Sigmoid colon (tissue), 6 donors: ENCODE measurements at regions not wholly inside any gene's neighbourhood (a gene's known extent, or its start where the extent isn't known, plus 50 kb on each side); places are given as distances from the start of the nearest gene placed in this dataset.
A peak's percentile ranks its signal among the peaks of the same experiment; 100 is the strongest.

Source experiments
- DNase-seq: peaks from one replicate; pipeline ENCODE4 v3.0.0-alpha.2; 2019
- H3K27ac ChIP-seq, 4 donors: fragments of 200-600 bp; sonication (generic); one replicate each; pipeline ENCODE4 v1.5.1; 2016 to 2019; ENCODE audit warnings: mild to moderate bottlenecking in 1 of 4
- H3K27me3 ChIP-seq, 3 donors: fragments of 200-600 bp; sonication (generic); one replicate each; pipeline ENCODE4 v1.5.1; 2019; ENCODE audit warnings: mild to moderate bottlenecking in 1 of 3
- H3K36me3 ChIP-seq, 4 donors: fragments of 200-600 bp; sonication (generic); one replicate each; pipeline ENCODE4 v1.5.1; 2016 to 2019
- H3K4me1 ChIP-seq, 4 donors: fragments of 200-600 bp; sonication (generic); one replicate each; pipeline ENCODE4 v1.5.1; 2017 to 2019
- H3K4me3 ChIP-seq, 4 donors: fragments of 200-600 bp; sonication (generic); one replicate each; pipeline ENCODE4 v1.5.1; 2017 to 2019; ENCODE audit warnings: mild to moderate bottlenecking in 2 of 4, moderate library complexity in 1 of 4
- H3K9me3 ChIP-seq, 4 donors: fragments of 200-600 bp in 3 of 4; sonication (generic) in 3 of 4; one replicate each; pipeline versions ENCODE4 v1.5.1 to v1.6.1; 2013 to 2019
- EP300 ChIP-seq, 4 donors: sonication (generic); formaldehyde crosslinking; IDR thresholded peaks; one replicate each; pipeline ENCODE4 v1.6.1; 2017; ENCODE audit warnings: antibody characterized with exemption in 4 of 4
- POLR2A ChIP-seq, 2 donors: fragments of 450-650 bp; IDR thresholded peaks; one replicate each; pipeline ENCODE4 v1.6.1; 2016; ENCODE audit warnings: antibody characterized with exemption in 2 of 2, mild to moderate bottlenecking in 2 of 2, moderate library complexity in 2 of 2
- POLR2AphosphoS5 ChIP-seq, 4 donors: sonication (generic); formaldehyde crosslinking; IDR thresholded peaks; one replicate each; pipeline ENCODE4 v1.6.1; 2017; ENCODE audit warnings: antibody characterized with exemption in 4 of 4
- WGBS, 2 donors: extraction: QIAGEN DNeasy Blood & Tissue Kit; methylation state at CpG; one replicate each; pipeline ENCODE4 v1.1.7; 2013; 5-methylcytosine and 5-hydroxymethylcytosine counted together
- intact Hi-C: fragments of 100-400 bp; cut with DNase I; formaldehyde crosslinking; loops from one replicate; pipeline ENCODE4 v1.15.1; 2023
- TF ChIP-seq, protein P1 (sequence below), 4 experiments: fragments of 450-650 bp in 3 of 4; fragments of 200-600 bp in 1 of 4; IDR thresholded peaks; one replicate each; pipeline ENCODE4 v1.5.1; 2016 to 2019; ENCODE audit warnings: antibody characterized with exemption in 4 of 4, mild to moderate bottlenecking in 3 of 4, moderate library complexity in 2 of 4
- donor health status: healthy with polysubstance abuse.
- donor health status: healthy.

DNA sequence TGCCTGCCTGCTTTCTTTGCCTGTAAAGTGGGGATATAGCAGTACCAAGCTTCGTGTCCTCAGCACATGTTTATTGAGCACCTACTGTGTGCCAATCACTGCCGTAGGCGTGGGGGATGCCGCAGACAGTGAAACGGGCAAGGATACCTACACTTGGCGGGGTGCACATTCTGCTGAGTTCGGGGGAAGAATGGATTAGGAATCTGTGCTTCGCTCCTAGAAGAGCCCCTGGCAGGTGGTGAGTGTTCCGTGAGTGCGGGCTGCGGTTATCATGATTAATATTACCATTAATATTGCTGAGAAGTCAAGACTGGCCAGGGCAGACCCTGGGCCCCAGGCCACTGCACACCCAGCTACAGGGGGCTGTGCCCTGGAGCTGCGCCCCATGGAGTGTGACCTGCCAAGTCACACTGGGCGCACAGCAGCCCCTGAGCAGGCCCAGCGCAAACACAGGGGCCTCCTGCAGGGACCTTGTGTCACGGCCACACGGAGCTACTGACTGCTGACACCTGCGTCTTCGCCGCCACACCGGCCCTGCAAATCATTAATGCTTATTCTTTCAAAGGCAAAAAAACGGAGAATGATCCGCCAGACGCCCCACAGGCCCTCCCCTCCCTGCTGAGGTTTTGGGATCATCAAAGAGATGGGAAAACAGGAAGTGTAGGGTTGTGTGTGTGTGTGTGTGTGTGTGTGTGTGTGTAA lies 213.4 kb upstream of the GSE1 start:
- 80 to 83% methylated on average over 23 of the region's 23 CpGs for WGBS, 2 donors
- Histone ChIP-seq H3K4me3 (no peak overlapping the region), H3K36me3 (no peaks in the 10 kb centered on the region), H3K4me1 (peaks cover 0 to 40% (median 35%) of the 10 kb centered on the region in 4 donors), H3K9me3 (no peaks in the 10 kb centered on the region), H3K27me3 (no peaks in the 10 kb centered on the region), H3K27ac (no peak overlapping the region)
- no peak for TF ChIP-seq POLR2A (IDR thresholded peaks at IDR 0.05)
- TF ChIP-seq, protein P1, sequence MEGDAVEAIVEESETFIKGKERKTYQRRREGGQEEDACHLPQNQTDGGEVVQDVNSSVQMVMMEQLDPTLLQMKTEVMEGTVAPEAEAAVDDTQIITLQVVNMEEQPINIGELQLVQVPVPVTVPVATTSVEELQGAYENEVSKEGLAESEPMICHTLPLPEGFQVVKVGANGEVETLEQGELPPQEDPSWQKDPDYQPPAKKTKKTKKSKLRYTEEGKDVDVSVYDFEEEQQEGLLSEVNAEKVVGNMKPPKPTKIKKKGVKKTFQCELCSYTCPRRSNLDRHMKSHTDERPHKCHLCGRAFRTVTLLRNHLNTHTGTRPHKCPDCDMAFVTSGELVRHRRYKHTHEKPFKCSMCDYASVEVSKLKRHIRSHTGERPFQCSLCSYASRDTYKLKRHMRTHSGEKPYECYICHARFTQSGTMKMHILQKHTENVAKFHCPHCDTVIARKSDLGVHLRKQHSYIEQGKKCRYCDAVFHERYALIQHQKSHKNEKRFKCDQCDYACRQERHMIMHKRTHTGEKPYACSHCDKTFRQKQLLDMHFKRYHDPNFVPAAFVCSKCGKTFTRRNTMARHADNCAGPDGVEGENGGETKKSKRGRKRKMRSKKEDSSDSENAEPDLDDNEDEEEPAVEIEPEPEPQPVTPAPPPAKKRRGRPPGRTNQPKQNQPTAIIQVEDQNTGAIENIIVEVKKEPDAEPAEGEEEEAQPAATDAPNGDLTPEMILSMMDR (IDR thresholded peaks at IDR 0.05): no peak
- DNase-seq: peak; percentile 46
- intact Hi-C loops: loop anchor here (10.0 kb wide), 1 partner anchor 315 kb away; no protein-coding TSS in a partner anchor

DNA sequence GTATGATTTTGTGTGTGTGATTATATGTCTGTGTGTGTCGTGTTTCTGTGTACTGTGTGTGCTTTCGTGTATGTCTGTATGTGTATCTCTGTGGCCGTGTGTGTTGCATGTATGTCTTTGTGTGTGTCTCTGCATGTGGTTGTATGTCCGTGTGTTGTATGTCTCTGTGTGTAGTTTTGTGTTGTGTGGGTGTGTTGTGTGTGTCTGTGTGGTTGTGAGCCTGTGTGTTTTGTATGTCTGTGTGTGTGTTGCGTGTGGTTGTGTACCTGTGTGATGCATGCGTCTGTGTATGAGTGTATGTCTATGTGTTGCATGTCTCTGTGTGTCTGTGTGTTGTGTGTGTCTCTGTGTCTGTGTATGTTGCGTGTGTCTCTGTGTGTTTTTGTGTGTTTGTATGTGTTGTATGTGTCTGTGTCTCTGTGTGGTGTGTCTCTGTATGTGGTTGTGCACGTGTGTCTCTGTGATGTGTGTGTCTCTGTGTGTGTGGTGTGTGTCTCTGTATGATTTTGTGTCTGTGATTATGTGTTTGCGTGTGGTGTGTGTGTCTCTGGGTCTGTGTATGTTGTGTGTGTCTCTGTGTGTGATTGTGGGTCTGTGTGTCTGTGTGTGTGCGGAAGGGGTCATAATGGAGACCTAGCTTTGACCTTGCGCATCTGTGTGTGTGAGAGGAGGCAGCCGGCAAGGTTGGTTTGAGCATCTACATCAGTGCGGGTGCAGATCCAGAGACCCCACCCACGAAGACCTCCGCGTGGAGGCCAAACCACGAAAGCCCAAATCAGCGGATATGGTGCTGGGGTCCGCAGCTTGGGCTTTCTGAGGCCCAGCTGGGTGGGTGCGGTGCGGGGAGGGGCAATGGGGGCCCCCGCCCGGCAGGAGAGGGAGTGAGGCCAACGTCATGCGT lies 212.6 kb upstream of the GSE1 start:
- Histone ChIP-seq H3K4me3 (no peak overlapping the region), H3K36me3 (no peaks in the 10 kb centered on the region), H3K9me3 (no peaks in the 10 kb centered on the region), H3K4me1 (peaks cover 0 to 32% (median 28%) of the 10 kb centered on the region in 4 donors), H3K27ac (no peak overlapping the region), H3K27me3 (no peaks in the 10 kb centered on the region)
- 91 to 92% methylated on average over 25 of the region's 25 CpGs for WGBS, 2 donors
- DNase-seq: peak; percentile 40
- TF ChIP-seq POLR2AphosphoS5 (IDR thresholded peaks at IDR 0.05) (no peak), POLR2A (IDR thresholded peaks at IDR 0.05) (no peak), EP300 (IDR thresholded peaks at IDR 0.05) (no peak)
- TF ChIP-seq, protein P1 (IDR thresholded peaks at IDR 0.05): no peak
- intact Hi-C loops: no loop called here

DNA sequence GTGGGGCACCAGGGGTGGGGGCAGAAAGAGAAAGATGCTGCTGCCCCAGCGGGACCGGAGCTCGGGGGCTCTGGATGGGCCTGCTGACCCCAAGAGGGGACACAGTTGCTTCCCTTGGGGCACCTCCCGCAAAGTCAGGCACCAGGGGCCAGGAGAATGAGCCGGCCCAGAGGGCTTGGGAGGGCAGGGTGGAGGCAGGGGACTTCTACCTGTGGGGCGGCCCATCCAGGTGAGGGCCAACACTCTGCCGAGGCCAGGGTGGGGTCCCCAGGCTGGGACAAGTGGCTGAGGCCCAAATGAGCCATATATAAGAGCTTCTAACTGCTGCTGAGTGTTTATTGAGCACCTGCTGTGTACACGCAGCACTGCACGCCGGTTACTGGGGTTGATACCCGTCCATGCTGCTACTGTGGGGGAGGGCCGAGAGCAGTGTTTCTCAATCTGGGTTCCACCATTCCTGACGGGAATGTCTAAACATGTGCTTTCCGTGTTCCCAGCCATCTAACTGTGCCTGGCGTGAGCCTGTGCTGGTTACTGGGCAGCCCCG lies 211.7 kb upstream of the GSE1 start:
- H3K4me3 ChIP-seq: no peak overlapping the region
- no peaks in the 10 kb centered on the region for H3K27me3 ChIP-seq
- TF ChIP-seq POLR2AphosphoS5 (IDR thresholded peaks at IDR 0.05) (no peak), EP300 (IDR thresholded peaks at IDR 0.05) (no peak), POLR2A (IDR thresholded peaks at IDR 0.05) (no peak)
- TF ChIP-seq, protein P1 (IDR thresholded peaks at IDR 0.05): no peak
- H3K9me3 ChIP-seq: no peaks in the 10 kb centered on the region
- H3K27ac ChIP-seq: no peak overlapping the region
- DNase-seq: peak; percentile 58
- no peaks in the 10 kb centered on the region for H3K36me3 ChIP-seq
- WGBS, 2 donors: 84 to 92% methylated on average over 16 of the region's 16 CpGs
- intact Hi-C loops: no loop called here
- peaks cover 0 to 23% (median 19%) of the 10 kb centered on the region in 4 donors for H3K4me1 ChIP-seq

DNA sequence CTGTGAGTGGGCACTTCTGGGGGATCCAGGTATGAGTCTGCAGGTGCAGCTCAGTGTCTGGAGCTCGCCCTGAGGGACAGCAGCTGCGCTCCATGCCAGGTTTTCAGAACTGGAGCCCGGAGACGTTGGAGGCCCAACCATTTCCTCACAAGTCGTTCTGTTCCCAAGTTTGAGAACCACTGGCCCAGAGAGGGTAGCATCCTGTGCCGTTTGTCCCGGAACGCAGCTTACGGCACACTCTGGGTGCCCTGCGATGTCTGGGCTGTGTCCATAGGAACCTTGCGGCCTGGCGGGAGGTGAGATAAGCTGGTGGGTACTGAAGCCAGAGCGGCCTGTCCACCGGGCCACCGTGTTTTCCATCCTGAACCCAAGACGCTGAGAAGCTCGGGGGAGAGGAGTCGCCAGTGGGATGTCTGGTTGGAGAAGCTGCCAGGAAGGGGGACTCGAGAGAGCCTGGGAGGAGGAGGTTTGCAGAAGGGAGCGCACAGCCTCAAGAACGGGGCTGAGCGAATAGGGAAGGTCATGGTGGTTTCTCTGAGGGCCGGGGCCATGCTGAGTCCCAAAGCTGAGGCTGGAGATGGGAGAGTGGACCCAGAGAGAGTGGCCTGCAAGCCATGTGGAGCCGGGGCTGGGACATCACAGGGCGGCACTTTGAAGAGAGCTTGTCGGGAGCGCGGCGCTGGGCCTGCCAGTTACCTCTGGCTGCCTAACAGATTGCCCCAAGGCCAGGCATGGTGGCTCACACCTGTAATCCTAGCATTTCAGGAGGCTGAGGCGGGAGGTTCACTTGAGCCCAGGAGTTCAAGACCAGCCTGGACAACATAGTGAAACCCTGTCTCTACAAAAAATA lies 211.0 kb upstream of the GSE1 start:
- 94% methylated on average over 30 of the region's 30 CpGs for WGBS, 2 donors
- no peak overlapping the region for H3K27ac ChIP-seq

More for the DNA sequence above, 211.0 kb upstream of the GSE1 start:
- Histone ChIP-seq H3K4me3 (no peak overlapping the region), H3K36me3 (no peaks in the 10 kb centered on the region), H3K9me3 (no peaks in the 10 kb centered on the region), H3K27me3 (no peaks in the 10 kb centered on the region), H3K4me1 (peaks cover 0 to 16% (median 12%) of the 10 kb centered on the region in 4 donors)
- TF ChIP-seq POLR2A (IDR thresholded peaks at IDR 0.05): no peak
- DNase-seq: peak; percentile 54
- intact Hi-C loops: no loop called here
